ENCODE measurements at regions not wholly inside any gene's neighbourhood (a gene's known extent, or its start where the extent isn't known, plus 50 kb on each side); places are given as distances from the start of the nearest gene placed in this dataset.

DNA sequence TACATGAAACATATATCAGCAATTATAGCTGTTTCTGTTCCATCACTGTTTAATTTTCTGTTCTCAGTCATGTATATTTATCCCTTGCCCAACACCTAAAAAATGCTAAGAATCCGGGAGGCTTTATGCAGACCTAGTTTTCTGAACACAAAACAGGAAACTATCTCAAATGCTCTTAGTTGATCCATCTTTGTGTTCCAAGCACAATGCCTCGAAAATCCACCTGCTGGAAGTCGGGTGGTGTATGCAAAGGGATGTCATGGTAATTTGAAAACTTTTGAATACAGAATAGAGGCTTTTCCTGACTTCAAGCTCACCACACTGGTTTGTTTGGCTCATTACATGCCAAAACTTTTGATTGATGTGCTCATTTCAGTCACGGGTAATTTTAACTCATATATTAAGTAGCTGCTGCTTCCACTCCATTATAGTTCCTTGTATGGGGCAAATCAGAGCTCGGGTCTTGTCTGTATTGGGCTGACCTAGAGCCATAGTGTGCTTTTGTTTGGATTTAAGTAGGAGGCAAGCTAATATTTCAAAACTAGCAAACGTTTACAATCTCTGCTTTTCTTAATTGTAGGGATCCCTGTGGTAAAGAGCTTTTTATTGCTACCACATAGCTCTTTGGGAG lies 646.5 kb upstream of the EPHA7 start:
- dilution Hi-C loops (cut with MboI; ENCODE audit: extremely low pct_ligation_motif_present, low sequenced_read_pairs), result no loop called here

DNA sequence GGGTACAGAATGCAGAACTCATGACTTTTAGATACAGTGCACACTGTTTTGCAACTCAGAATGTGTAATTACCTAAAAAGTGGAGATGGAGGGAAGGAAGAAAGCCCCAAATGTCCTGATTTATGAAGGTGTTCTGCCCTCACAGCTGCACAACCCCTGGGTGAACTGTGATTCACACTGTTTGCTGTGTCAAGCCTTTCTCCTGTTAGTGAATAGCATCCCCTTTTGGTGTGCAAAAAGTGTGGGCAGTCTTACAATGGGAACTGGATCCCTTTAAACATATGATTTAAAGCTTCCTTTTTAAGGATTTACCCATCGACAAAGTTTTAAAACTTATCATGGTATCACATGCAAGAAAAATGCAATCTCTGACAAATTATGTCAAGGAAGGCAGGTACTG lies 633.4 kb upstream of the EPHA7 start:
- Histone ChIP-seq H2AFZ (ENCODE audit: control insufficient read depth, low read length) (no peak overlapping the region), H3K4me1 (ENCODE audit: control insufficient read depth, extremely low read depth, insufficient read depth, low read length) (no peaks in the 10 kb centered on the region), H3K4me2 (ENCODE audit: control insufficient read depth, extremely low read depth, insufficient read depth, low read depth, low read length) (no peak overlapping the region), H3K79me2 (ENCODE audit: control insufficient read depth, insufficient read depth, low read length) (no peaks in the 10 kb centered on the region), H3K36me3 (ENCODE audit: control insufficient read depth in 2 of 2, extremely low read depth in 1 of 2, insufficient read depth in 2 of 2, low read length in 2 of 2) (no peaks in the 10 kb centered on the region), H3K9me3 (ENCODE audit: control insufficient read depth, low read depth, low read length) (no peaks in the 10 kb centered on the region), H3K9ac (ENCODE audit: control insufficient read depth, extremely low read depth, insufficient read depth, low read length) (no peak overlapping the region), H3K27me3 (ENCODE audit: control insufficient read depth, extremely low read depth, insufficient read depth, low read length) (no peaks in the 10 kb centered on the region), H3K4me3 (ENCODE audit: control insufficient read depth in 2 of 3, extremely low read depth in 1 of 3, insufficient read depth in 2 of 3, low read depth in 1 of 3, low read length in 3 of 3) (no peak overlapping the region), H3K9me1 (ENCODE audit: control insufficient read depth, extremely low read depth, insufficient read depth, low read length) (no peaks in the 10 kb centered on the region), H3K27ac (ENCODE audit: control insufficient read depth, insufficient read depth, low read length) (no peak overlapping the region), H4K20me1 (ENCODE audit: control insufficient read depth, extremely low read depth, insufficient read depth, low read length) (no peaks in the 10 kb centered on the region)
- TF ChIP-seq, protein P1, sequence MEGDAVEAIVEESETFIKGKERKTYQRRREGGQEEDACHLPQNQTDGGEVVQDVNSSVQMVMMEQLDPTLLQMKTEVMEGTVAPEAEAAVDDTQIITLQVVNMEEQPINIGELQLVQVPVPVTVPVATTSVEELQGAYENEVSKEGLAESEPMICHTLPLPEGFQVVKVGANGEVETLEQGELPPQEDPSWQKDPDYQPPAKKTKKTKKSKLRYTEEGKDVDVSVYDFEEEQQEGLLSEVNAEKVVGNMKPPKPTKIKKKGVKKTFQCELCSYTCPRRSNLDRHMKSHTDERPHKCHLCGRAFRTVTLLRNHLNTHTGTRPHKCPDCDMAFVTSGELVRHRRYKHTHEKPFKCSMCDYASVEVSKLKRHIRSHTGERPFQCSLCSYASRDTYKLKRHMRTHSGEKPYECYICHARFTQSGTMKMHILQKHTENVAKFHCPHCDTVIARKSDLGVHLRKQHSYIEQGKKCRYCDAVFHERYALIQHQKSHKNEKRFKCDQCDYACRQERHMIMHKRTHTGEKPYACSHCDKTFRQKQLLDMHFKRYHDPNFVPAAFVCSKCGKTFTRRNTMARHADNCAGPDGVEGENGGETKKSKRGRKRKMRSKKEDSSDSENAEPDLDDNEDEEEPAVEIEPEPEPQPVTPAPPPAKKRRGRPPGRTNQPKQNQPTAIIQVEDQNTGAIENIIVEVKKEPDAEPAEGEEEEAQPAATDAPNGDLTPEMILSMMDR (optimal IDR thresholded peaks at IDR 0.05 in 1 of 3, IDR thresholded peaks at IDR 0.05 in 1 of 3, conservative IDR thresholded peaks at IDR 0.05 in 1 of 3; ENCODE audit: extremely low read depth in 1 of 3, insufficient read depth in 2 of 3, low read length in 3 of 3), result no peak
- no peak for TF ChIP-seq EZH2 (IDR thresholded peaks at IDR 0.05; ENCODE audit: low read length)
- DNase-seq (ENCODE audit: low read depth, low spot score), result no peak
- dilution Hi-C loops (cut with MboI; ENCODE audit: extremely low pct_ligation_motif_present, low sequenced_read_pairs), result no loop called here
- no peak for FAIRE-seq

More for the DNA sequence above, 646.5 kb upstream of the EPHA7 start:
- Histone ChIP-seq H2AFZ (ENCODE audit: control insufficient read depth, low read length) (no peak overlapping the region), H3K27ac (ENCODE audit: control insufficient read depth, insufficient read depth, low read length) (no peak overlapping the region), H4K20me1 (ENCODE audit: control insufficient read depth, extremely low read depth, insufficient read depth, low read length) (no peaks in the 10 kb centered on the region), H3K9me1 (ENCODE audit: control insufficient read depth, extremely low read depth, insufficient read depth, low read length) (no peaks in the 10 kb centered on the region), H3K4me2 (ENCODE audit: control insufficient read depth, extremely low read depth, insufficient read depth, low read depth, low read length) (no peak overlapping the region), H3K36me3 (ENCODE audit: control insufficient read depth in 2 of 2, extremely low read depth in 1 of 2, insufficient read depth in 2 of 2, low read length in 2 of 2) (no peaks in the 10 kb centered on the region), H3K79me2 (ENCODE audit: control insufficient read depth, insufficient read depth, low read length) (no peaks in the 10 kb centered on the region), H3K9me3 (ENCODE audit: control insufficient read depth, low read depth, low read length) (no peaks in the 10 kb centered on the region), H3K4me3 (ENCODE audit: control insufficient read depth in 2 of 3, extremely low read depth in 1 of 3, insufficient read depth in 2 of 3, low read depth in 1 of 3, low read length in 3 of 3) (no peak overlapping the region), H3K4me1 (ENCODE audit: control insufficient read depth, extremely low read depth, insufficient read depth, low read length) (no peaks in the 10 kb centered on the region), H3K9ac (ENCODE audit: control insufficient read depth, extremely low read depth, insufficient read depth, low read length) (no peak overlapping the region), H3K27me3 (ENCODE audit: control insufficient read depth, extremely low read depth, insufficient read depth, low read length) (no peaks in the 10 kb centered on the region)
- no peak for TF ChIP-seq EZH2 (IDR thresholded peaks at IDR 0.05; ENCODE audit: low read length)
- TF ChIP-seq, protein P1 (optimal IDR thresholded peaks at IDR 0.05 in 1 of 3, IDR thresholded peaks at IDR 0.05 in 1 of 3, conservative IDR thresholded peaks at IDR 0.05 in 1 of 3; ENCODE audit: extremely low read depth in 1 of 3, insufficient read depth in 2 of 3, low read length in 3 of 3), result no peak
- no peak for DNase-seq (ENCODE audit: low read depth, low spot score)
- no peak for FAIRE-seq
